HG02610 (cell line): ENCODE measurements at regions not wholly inside any gene's neighbourhood (a gene's known extent, or its start where the extent isn't known, plus 50 kb on each side); places are given as distances from the start of the nearest gene placed in this dataset.
"Not testable (repeated sequence)": the region's sequence is repeated elsewhere in the genome, so short reads cannot be mapped to it uniquely, and the experiment has no call there.

Source experiments
- ATAC-seq: cut with Tn5 transposase; IDR thresholded peaks from one replicate; pipeline ENCODE4 v1.9.1; 2021; ENCODE audit warnings: mild to moderate bottlenecking, moderate library complexity; ENCODE audit not compliant: unreplicated experiment

DNA sequence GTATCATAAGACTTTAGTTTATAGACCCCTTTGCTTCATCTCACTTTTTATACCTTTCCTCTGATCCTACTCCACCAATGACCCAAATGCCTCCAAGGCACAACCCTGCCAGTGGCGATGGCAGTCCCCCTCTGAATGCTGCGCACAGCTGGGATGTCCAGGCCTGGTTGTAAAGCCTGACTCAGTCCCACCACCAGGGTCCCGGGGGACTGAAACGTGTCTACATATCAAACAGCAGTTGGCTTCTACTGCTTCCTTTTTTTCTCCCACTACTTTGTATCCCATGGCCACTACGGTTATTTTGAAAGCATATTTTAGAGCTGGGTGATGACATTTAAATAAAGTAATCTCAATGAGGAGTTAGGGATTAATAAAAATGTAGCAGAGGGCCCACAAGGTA, 329.8 kb upstream of the PSMD7 start:
- no peak for ATAC-seq

DNA sequence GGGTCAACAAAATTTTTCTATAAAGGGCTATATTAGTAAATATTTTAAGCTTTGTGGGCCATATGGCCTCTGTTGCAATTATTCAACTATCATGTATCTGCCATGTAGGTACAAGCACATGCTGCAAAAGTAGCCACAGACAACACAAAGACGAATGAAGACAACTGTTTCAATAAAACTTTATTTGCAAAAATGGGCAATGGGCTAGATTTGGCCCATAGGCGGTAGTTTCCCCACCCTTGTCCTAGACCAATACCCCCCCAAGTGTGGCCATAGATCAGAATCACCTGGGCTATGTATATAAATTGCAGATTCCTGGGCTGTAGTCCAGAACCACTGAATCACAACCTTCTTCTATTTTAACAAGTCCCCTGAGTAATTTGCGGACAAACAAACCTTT, 331.0 kb upstream of the PSMD7 start:
- ATAC-seq: no peak

DNA sequence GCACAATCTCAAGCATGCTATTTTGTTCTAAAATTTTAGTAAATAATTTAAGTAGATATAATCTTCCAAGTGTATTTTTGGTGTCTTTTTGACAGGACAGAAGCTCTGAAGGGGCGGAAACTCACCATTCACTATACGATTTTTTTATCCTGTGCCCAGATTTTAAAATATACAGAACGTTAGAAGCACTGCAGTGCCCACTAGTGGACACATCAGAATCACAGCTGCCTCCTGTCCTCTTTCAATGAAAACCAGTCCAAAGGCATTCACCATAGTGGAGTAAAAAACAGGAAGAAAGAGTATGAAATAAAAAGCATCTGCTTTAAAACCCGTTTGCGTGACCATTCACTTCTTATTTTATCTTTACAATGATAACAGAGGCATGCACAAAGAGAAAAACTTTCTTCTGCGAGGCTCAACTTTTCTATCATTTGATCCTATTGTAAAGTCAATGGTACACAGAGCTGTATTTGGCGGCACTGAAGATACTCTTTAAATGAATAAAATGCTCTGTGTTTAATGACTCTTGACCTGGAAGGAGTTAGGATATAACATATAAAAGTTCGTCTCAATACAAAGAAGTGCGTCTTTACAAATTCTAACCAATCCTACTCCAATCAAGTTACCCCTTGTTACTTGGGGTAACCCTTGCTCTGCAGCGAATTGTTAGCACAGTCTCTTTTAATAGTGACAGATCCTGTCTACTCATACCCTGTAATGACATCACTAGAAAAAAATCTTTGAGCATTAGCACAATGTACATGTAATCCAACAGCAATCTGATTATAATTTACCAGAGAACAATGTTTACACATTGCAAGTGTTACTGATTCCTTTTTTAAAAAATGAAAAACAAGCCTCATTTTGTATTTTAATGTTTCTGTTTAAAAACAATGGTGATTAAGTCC, 339.8 kb upstream of the PSMD7 start:
- ATAC-seq: peak; percentile 41

DNA sequence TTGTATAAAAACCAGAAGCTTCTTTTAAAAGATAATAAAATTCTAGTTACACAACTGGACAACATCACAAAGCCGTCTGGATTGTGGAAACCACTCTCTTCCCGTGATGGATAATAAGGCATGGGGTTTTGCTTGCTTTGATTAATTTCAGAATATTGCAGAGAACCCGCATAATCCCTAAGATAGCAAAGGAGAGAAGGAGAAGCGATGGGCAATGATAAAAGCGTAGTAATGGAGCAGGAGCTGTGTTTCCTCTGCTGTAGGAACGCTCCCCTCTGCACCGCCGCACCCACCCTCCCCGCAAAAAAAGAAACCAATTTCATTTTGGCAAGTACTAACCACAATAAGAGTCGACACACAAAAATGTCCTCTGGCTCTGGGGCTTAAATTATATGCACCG, 340.9 kb upstream of the PSMD7 start:
- ATAC-seq: no peak

DNA sequence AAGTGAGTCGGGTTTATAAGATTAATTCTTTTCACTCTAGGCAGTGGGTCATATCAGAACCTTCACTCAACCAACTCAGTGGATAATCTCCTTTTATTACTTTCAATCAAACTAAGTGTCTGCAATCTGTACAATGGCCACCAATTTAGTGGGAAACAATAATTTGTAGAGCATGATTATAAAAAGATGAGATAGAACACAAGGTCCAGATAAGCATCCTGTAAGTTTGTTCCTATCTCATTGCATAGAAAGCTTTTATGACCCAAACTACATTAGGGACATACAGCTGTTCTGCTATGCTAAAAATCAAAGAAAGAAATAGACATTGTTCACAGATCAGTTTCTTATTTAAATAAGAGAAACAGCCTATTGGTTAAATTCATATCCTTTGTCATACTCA, 341.4 kb upstream of the PSMD7 start:
- no peak for ATAC-seq

DNA sequence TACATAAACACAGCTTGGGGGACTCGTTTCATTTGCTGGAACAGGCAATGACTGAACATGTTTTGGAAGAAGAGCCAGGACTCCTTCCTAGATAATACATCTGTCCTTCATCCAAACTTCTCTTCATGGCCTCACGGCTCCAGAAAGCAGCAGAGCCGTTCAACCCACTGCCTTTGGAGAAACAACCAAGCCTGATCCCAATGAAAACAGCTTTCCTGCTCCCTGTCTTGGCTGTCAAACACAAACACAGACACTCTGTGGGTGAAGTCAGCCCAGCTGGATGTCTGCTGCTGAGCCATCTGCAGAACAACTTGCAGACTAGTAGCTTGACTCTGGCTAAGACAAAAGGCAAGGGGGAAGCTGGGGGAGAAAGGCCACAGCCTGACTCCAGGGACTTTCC, 345.1 kb upstream of the PSMD7 start:
- no peak for ATAC-seq

DNA sequence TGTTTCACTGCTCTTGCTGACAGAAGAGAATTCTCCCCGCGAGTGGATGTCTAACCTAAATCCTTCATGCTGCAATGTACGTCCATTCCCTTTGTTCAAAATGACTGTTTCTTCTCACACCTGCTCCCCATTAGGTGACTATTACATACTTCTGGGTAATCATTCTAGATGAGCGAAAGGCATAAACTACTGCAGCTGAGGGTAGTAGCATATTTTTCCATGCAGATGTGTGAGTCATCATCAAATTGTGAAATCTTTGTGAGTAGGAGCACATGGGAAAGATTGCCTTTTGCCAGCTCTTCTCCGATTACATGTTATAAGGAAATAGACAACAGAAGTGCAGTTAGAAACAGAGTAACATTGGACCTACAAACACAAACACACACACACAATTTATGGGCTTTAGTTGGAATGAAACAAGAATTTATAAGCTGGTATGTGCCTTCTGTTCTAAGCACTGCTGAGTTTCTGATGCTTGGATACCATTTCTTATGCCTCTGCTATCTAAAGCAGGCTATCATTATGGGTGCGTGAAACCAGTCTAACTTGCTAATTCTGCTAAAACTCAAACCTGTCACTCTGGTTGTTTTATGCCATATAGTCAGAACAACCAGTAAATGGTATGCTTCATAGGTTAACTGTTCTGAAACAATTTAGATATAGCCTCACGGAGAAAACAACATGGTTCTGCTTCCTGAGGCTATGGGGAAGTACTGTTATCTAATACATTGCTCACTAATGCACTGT, 346.9 kb upstream of the PSMD7 start:
- no peak for ATAC-seq

DNA sequence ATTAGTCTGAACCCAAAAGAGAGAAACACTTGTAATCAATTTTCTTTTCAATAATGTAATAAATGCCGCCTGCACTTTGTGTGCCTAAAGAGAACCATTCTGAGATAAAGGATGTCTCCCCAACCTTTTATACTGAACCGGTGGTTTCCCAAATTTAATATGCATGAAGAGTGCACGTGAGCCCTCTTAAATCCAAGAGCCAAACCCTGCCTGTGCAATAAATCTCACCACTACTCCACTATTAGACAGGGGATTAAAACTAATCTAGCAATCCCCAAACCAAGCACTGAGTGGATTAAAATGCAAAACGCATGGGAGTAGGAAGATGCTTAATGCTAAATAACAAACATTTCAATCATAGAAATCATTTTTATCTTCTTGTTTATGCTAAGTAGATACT, 351.0 kb upstream of the PSMD7 start:
- no peak for ATAC-seq

DNA sequence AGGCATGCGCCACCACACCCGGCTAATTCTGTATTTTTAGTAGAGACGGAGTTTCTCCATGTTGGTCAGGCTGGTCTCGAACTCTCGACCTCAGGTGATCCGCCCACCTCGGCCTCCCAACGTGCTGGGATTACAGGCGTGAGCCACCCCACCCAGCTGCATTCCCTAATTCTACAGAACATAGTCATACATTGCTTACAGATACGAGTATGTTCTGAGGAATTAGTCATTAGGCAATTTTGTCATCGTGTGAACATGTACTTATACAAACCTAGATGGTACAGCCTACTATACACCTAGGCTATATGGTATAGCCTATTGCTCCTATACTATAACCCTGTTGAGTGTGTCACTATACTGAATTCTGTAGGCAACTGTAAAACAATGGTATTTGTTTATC, 353.4 kb upstream of the PSMD7 start:
- ATAC-seq: not testable (repeated sequence)

DNA sequence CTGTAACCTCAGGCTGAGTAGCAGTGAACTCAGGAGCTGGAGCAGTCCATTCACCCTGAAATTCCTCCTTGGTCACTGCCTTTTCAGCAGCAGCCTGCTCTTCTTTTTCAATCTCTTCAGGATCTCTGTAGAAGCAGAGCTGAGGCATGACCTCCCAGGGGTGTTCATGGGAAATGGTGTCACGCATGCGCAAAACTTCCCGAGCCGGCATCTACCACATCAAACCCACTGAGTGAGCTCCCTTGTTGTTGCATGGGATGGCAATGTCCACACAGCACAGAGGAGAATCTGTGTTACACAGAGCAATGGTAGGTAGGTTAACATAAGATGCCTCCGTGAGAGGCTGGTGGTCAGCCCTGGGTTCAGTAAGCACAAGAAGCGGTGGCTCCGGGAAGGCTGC, 355.8 kb upstream of the PSMD7 start:
- ATAC-seq: not testable (repeated sequence)

DNA sequence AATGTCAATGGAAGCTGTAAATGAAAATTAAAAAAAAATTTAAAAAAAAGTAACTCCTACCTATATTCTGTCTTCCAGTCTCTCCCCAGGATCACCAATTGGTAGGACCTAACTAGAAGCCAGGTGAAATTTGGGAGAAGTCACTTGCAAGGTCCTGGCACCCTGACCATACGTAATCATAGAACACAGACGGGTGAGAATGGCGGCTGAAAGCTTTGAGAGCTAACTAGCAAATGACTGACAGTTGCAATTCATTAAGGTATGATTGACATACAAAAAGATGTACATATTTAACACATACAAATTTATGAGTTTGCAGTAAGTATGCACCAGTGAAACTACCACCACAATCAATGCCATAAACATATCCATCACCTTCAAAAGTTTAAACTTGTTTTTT, 372.7 kb upstream of the PSMD7 start:
- no peak for ATAC-seq

DNA sequence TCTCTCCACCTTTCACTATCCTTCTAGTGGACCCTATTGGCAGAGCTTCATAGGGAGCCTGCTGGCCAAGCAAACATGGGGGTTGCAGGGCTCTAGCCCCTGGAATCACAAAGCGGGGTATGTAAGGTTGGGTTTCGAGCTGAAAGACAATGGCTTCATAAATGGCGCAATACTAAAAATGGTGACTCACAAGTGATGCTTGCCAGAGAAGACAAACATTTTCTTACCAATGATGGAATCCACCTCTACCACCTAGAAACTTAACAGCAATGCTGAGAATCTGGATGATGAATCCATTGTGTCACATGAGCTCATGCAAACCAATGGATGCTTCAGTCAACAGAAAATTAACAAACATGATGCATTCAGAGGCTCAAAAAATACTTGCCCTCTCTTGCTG, 375.3 kb upstream of the PSMD7 start:
- no peak for ATAC-seq

DNA sequence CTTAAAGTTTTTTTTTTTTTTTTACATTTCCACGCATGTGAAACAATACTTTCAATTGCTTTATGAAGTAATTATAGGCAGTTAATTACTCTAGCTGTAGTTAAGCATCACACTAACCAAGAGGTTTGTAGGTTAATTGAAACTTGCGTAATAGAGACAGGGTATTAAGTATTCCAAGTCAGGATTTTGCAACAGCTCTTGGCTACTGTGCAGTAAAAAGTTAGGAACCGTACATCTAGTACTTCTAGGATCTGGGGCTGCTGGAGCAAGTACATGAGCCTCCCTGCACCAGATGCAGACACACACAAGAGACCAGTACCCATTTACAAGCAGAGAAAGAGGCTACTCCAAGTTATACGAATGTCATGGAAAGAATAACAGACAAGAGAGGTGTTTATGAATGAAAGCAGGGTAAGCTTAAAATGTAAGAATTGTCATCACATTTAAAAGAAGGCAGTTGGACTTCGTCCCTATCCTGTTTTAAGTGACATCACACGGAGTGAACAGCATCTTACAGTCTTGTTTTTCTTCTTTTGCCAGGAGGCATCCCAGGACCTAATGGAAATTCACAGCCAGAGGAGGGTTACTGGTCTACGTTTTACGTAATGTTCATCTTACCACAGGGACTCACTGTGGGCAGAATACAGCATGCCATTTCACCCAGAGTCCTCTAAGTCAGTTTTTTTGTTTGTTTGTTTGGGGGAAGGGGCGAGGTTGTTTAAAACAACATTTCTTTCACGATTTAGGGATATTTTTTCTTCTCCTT, 379.6 kb upstream of the PSMD7 start:
- no peak for ATAC-seq

DNA sequence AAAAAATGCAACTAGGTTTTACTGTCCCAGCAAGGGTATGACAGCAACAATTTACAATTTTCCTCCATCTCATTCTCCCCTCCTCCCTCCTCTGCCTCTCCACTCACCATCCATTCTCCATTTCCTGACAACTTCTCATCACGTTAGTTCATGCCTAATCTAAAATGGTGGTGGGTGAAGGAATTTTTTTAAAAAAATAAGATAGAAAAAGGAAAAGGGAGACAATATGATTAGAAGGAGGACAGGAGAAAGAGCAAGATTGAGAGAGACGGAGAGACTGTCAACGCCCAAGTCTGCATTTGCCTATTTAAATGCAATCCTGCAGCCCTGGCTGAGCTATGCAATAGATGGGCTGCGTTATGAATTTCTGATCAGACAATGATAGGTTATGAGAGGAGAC, 380.7 kb upstream of the PSMD7 start:
- ATAC-seq: no peak

DNA sequence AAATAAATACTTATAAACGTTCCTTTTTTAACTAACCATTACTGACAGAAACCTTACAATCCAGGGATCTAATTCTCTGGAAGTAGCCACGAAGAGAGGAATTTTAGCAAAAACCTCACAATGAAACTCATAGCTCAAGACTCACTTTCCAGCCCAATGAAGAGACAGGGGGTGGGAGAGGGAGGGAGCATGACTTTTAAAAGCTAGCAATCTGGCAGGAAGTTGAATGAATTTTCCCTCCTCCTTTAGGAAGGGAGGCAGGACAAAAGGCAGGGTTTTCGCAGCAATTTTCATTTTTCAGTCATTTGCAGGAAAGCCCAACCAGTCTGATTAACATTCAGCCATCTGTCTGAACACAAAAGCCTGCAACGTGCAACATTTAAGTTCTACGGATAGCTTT, 381.5 kb upstream of the PSMD7 start:
- no peak for ATAC-seq

DNA sequence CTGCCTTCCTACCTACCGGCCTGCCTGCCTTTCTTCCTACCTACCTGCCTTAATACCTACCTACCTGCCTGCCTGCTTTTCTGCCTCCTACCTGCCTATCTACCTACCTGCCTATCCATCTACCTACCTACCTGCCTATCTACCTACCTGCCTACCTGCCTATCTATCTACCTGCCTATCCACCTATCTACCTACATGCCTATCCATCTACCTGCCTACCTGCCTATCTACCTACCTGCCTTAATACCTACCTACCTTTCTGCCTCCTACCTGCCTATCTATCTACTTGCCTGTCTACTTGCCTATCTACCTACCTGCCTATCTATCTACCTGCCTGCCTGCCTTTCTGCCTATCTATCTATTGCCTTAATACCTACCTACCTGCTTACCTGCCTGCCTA, 383.8 kb upstream of the PSMD7 start:
- ATAC-seq: no peak

DNA sequence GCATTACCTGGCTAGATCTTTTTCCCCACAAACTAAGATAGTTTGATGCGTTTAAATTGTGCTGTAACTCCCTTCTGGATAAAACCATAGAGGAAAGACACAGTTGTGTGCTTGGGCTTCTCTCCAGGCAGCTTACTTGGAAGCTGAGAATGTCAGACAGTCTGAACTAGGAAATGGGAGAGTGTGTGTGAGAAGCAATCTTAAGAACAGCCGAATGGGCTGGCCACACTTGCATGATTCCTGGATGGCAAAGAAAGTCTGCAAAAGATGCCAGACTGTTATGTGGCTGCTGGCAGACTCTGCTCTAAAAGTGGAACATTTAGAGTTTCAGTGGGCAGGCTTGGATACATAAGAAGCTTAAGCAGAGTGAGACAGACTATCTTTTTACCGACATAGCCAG, 384.3 kb upstream of the PSMD7 start:
- ATAC-seq: no peak

DNA sequence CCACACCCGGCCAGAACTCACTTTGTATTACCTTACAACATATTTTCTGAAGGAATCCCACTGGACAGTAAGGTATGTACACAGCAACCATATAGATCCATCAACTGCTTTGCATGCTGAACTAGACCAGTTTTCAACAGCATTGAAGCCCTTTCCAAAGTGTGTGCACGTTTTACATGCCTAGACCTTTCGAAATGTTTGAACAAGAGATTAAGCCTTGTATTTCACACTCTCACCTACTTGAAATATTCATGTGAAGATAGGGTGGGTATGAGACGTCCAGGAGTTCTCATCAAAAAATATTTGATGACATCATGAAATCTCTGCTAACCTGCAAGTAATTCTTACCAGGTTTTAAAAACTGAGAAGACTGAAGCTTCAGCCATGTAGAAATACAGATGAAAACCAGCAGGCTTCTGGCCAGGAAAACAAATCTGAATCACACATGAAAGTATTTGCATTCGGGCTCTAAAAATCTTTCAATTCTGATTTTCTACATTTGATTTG, 387.0 kb upstream of the PSMD7 start:
- ATAC-seq: no peak

DNA sequence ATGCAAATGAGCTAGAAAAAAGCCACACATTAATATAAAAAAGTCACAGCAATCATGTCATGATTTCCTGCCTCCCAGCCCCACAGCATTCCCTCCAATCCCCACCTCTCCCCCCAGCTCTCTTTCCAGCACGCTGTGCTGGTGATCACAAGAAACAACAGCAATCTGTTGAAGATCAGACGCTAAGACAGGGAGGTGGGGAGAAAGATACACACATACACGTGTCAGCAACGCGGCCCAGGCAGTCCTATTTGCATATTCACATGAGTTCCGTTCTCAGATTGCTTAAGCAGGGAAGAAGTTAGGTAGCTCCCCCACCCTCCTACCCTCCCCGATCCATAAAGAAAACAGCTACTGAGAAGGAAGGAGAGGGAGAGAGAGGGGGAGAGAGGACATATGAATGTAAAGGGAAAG, 405.5 kb upstream of the PSMD7 start:
- ATAC-seq: no peak

DNA sequence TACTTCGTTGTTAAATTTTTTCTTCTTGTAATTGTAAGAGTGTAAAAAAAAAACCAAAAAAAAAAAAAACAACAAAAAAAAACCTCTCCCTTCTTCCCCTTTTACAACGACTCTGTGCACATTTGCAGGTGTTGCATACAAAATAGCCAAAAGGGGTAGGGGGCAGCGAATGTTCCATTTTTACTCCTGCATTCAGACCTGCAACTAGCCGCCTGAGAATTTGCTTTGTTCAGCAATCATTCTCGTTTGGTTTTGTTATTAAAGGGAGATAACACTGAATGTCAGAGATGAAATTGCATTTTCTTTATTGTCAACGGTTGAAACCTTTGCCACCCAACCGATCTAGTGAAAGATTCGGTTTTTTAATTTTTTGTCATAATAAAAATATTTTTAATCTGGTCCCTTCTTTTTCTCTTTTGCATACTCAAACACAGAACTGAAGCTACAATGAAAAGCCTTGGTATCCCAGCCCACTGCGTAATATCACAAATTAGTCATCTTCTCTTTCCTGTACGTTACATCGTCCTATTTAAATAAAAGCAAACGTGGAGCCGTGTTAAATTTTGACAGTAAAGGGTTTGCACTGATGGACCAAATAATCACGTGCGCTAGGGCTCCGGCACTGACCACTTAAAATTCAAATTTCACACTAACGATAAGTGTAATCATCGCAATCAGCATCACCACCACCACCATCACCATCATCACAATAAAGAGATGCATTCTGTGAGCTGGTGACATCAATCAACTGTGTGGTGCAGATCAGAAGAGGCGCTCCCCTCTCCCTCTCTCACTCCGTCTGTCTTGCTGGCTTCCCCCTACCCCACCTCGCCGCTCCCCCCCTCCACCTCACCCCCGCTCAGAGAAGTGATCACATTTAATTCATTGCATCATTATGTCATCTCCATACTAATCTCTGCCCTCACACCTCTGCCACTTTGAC, 406.2 kb upstream of the PSMD7 start:
- ATAC-seq: no peak
